ENCODE measurements at regions not wholly inside any gene's neighbourhood (a gene's known extent, or its start where the extent isn't known, plus 50 kb on each side); places are given as distances from the start of the nearest gene placed in this dataset.
"Not testable (repeated sequence)": the region's sequence is repeated elsewhere in the genome, so short reads cannot be mapped to it uniquely, and the experiment has no call there.

GRCh38 chr16:62780081-62780480 is 743.8 kb upstream of the CDH8 start:
- not testable (repeated sequence) for DNase-seq (ENCODE audit: low read depth in 2 of 2)

GRCh38 chr16:62764572-62764971 is 728.3 kb upstream of the CDH8 start:
- DNase-seq (ENCODE audit: low read depth in 2 of 2): no peak

- DNase-seq (ENCODE audit: low read depth in 2 of 2): no peak
These were observed 724.2 kb upstream of the CDH8 start for GRCh38 chr16:62760398-62760797.

- DNase-seq (ENCODE audit: low read depth in 2 of 2): no peak
These were observed 719.7 kb upstream of the CDH8 start for GRCh38 chr16:62755938-62756337.

GRCh38 chr16:62752854-62753253 is 716.6 kb upstream of the CDH8 start:
- DNase-seq (ENCODE audit: low read depth in 2 of 2): no peak

GRCh38 chr16:62751218-62751617 is 715.0 kb upstream of the CDH8 start:
- no peak for DNase-seq (ENCODE audit: low read depth in 2 of 2)

GRCh38 chr16:62741692-62742091 is 705.5 kb upstream of the CDH8 start:
- DNase-seq (ENCODE audit: low read depth in 2 of 2): no peak

- DNase-seq (ENCODE audit: low read depth in 2 of 2): no peak
These were observed 702.6 kb upstream of the CDH8 start for GRCh38 chr16:62738666-62739460.

- no peak for DNase-seq (ENCODE audit: low read depth in 2 of 2)
These were observed 695.9 kb upstream of the CDH8 start for GRCh38 chr16:62732092-62732491.

- not testable (repeated sequence) for DNase-seq (ENCODE audit: low read depth in 2 of 2)
These were observed 688.5 kb upstream of the CDH8 start for GRCh38 chr16:62724670-62725269.

- DNase-seq (ENCODE audit: low read depth in 2 of 2): no peak
These were observed 684.4 kb upstream of the CDH8 start for GRCh38 chr16:62720651-62721050.

- DNase-seq (ENCODE audit: low read depth in 2 of 2): no peak
These were observed 680.8 kb upstream of the CDH8 start for GRCh38 chr16:62717026-62717425.

GRCh38 chr16:62715701-62716100 is 679.5 kb upstream of the CDH8 start:
- no peak for DNase-seq (ENCODE audit: low read depth in 2 of 2)

- DNase-seq (ENCODE audit: low read depth in 2 of 2): peak; percentile 44 to 52
These were observed 676.3 kb upstream of the CDH8 start for GRCh38 chr16:62712566-62712965.

- DNase-seq (ENCODE audit: low read depth in 2 of 2): no peak
These were observed 675.6 kb upstream of the CDH8 start for GRCh38 chr16:62711797-62712196.

GRCh38 chr16:62709794-62710193 is 673.6 kb upstream of the CDH8 start:
- DNase-seq (ENCODE audit: low read depth in 2 of 2): no peak

GRCh38 chr16:62701426-62701825 is 665.2 kb upstream of the CDH8 start:
- no peak for DNase-seq (ENCODE audit: low read depth in 2 of 2)

- DNase-seq (ENCODE audit: low read depth in 2 of 2): no peak
These were observed 664.4 kb upstream of the CDH8 start for GRCh38 chr16:62700426-62701294.

GRCh38 chr16:62692685-62693084 is 656.4 kb upstream of the CDH8 start:
- DNase-seq (ENCODE audit: low read depth in 2 of 2): no peak

GRCh38 chr16:62681819-62682218 is 645.6 kb upstream of the CDH8 start:
- no peak for DNase-seq (ENCODE audit: low read depth in 2 of 2)

- no peak for DNase-seq (ENCODE audit: low read depth in 2 of 2)
These were observed 642.6 kb upstream of the CDH8 start for GRCh38 chr16:62678796-62679195.

- DNase-seq (ENCODE audit: low read depth in 2 of 2): no peak
These were observed 640.1 kb upstream of the CDH8 start for GRCh38 chr16:62676306-62676705.

- no peak for DNase-seq (ENCODE audit: low read depth in 2 of 2)
These were observed 629.0 kb upstream of the CDH8 start for GRCh38 chr16:62665269-62665668.

All from fibroblast of skin of left quadriceps (primary cell).